Esophagus squamous epithelium (tissue), 4 donors: ENCODE measurements at regions not wholly inside any gene's neighbourhood (a gene's known extent, or its start where the extent isn't known, plus 50 kb on each side); places are given as distances from the start of the nearest gene placed in this dataset.

ENCODE experiments used
- POLR2A ChIP-seq, 4 donors: fragments of 450-650 bp; IDR thresholded peaks; one replicate each; pipeline ENCODE4 v1.6.1; 2017; ENCODE audit warnings: antibody characterized with exemption in 4 of 4, mild to moderate bottlenecking in 4 of 4, moderate library complexity in 3 of 4
- TF ChIP-seq, protein P1 (sequence below), 6 experiments: fragments of 450-650 bp in 4 of 6; fragments of 200-600 bp in 2 of 6; sonication (generic) in 2 of 6; IDR thresholded peaks; one replicate each; pipeline ENCODE4 v1.5.1; 2016 to 2019; ENCODE audit warnings: antibody characterized with exemption in 6 of 6, mild to moderate bottlenecking in 4 of 6, moderate library complexity in 4 of 6

DNA sequence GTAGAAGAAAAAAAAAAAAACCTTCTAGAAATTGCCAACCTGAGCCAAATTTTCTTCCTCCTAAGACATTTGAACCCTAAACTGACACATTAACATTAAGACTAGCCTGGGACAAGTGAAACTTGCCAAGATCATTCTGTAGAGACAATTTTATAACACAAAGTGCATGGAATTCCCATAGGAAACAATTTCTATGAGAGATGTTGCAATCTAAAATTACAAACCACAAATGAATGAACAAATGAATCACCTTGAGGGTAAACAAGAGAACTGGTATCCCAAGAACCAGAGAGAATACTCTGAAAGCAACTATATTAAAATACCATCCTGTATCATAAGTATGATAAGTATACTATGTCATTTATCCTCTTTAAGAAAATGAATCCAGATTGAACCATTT, 165.3 kb downstream of the DICER1 start:
- TF ChIP-seq, protein P1, sequence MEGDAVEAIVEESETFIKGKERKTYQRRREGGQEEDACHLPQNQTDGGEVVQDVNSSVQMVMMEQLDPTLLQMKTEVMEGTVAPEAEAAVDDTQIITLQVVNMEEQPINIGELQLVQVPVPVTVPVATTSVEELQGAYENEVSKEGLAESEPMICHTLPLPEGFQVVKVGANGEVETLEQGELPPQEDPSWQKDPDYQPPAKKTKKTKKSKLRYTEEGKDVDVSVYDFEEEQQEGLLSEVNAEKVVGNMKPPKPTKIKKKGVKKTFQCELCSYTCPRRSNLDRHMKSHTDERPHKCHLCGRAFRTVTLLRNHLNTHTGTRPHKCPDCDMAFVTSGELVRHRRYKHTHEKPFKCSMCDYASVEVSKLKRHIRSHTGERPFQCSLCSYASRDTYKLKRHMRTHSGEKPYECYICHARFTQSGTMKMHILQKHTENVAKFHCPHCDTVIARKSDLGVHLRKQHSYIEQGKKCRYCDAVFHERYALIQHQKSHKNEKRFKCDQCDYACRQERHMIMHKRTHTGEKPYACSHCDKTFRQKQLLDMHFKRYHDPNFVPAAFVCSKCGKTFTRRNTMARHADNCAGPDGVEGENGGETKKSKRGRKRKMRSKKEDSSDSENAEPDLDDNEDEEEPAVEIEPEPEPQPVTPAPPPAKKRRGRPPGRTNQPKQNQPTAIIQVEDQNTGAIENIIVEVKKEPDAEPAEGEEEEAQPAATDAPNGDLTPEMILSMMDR (IDR thresholded peaks at IDR 0.05), result no peak
- no peak for TF ChIP-seq POLR2A (IDR thresholded peaks at IDR 0.05)
